IMR-90 (cell line): ENCODE measurements at regions not wholly inside any gene's neighbourhood (a gene's known extent, or its start where the extent isn't known, plus 50 kb on each side); places are given as distances from the start of the nearest gene placed in this dataset.

Experiments used
- ATAC-seq: fragments of 200-7000 bp; cut with Tn5 transposase; 2 replicates; pipeline ENCODE4 v1.9.1; 2020; ENCODE audit warnings: low read depth, mild to moderate bottlenecking, moderate library complexity
- BruUV-seq: library from RNA; stranded (reverse); fragments of 400-500 nt; replicated peaks from 2 replicates; lab custom pipeline; 2021; lab: Mats Ljungman, UMichigan
- CTCF ChIA-PET: fragments of 300-600 bp; formaldehyde crosslinking; extraction: SDS; loops from one replicate; lab custom pipeline; 2021; ENCODE audit warnings: antibody characterized with exemption; lab: Yijun Ruan, JAX
- POLR2A ChIA-PET: fragments of 300-600 bp; sonication (Branson Sonifier 250); formaldehyde crosslinking; loops from one replicate; lab custom pipeline; 2022; ENCODE audit warnings: antibody characterized with exemption; ENCODE audit not compliant: unreplicated experiment; lab: Charles Lee
- DNase-seq: peaks from one replicate; pipeline ENCODE4 v3.0.0; 2013
- H2AFZ ChIP-seq: replicated peaks from 2 replicates; pipeline ENCODE3; 2013; ENCODE audit warnings: low read length, mild to moderate bottlenecking; ENCODE audit not compliant: poor library complexity
- H2AK5ac ChIP-seq: 2 replicates; pipeline ENCODE4 v1.6.1; 2013; ENCODE audit warnings: low read depth, low read length, inconsistent platforms
- H2AK9ac ChIP-seq: replicated peaks from 2 replicates; pipeline ENCODE3; 2013; ENCODE audit warnings: mild to moderate bottlenecking, low read depth, low read length, moderate library complexity; ENCODE audit not compliant: poor library complexity
- H2BK120ac ChIP-seq: 2 replicates; pipeline ENCODE4 v1.6.1; 2013; ENCODE audit warnings: low read depth, low read length, inconsistent platforms
- H2BK15ac ChIP-seq: 3 replicates; pipeline ENCODE4 v1.6.1; 2013; ENCODE audit warnings: low read depth, low read length, inconsistent platforms
- H2BK20ac ChIP-seq: 2 replicates; pipeline ENCODE4 v1.6.1; 2013; ENCODE audit warnings: low read depth, mild to moderate bottlenecking, inconsistent platforms, low read length, moderate library complexity
- H2BK5ac ChIP-seq: 2 replicates; pipeline ENCODE4 v1.6.1; 2013; ENCODE audit warnings: mild to moderate bottlenecking, low read depth, low read length, inconsistent platforms; ENCODE audit not compliant: poor library complexity, severe bottlenecking
- H3K14ac ChIP-seq: replicated peaks from 2 replicates; pipeline ENCODE4 v1.6.1; 2013; ENCODE audit warnings: low read depth, low read length, inconsistent platforms
- H3K18ac ChIP-seq: 2 replicates; pipeline ENCODE4 v1.6.1; 2013; ENCODE audit warnings: low read depth, low read length, control low read depth
- H3K23ac ChIP-seq: 2 replicates; pipeline ENCODE4 v1.6.1; 2013; ENCODE audit warnings: low read depth, low read length, inconsistent platforms
- H3K27ac ChIP-seq: 2 replicates; pipeline ENCODE4 v1.5.1; 2013; ENCODE audit warnings: mild to moderate bottlenecking, control low read depth, low read length; ENCODE audit not compliant: insufficient read depth
- H3K27me3 ChIP-seq: 2 replicates; pipeline ENCODE4 v1.6.1; 2013; ENCODE audit warnings: low read length; ENCODE audit not compliant: control insufficient read depth, insufficient read depth
- H3K36me3 ChIP-seq: 2 replicates; pipeline ENCODE4 v1.6.1; 2013; ENCODE audit warnings: low read length, mixed read lengths; ENCODE audit not compliant: control insufficient read depth, insufficient read depth
- H3K4ac ChIP-seq: 2 replicates; pipeline ENCODE4 v1.6.1; 2013; ENCODE audit warnings: low read depth, low read length, inconsistent platforms
- H3K4me1 ChIP-seq: 2 replicates; pipeline ENCODE4 v1.6.1; 2013; ENCODE audit warnings: low read length, mixed read lengths; ENCODE audit not compliant: control insufficient read depth, insufficient read depth
- H3K4me2 ChIP-seq: 2 replicates; pipeline ENCODE4 v1.6.1; 2013; ENCODE audit warnings: low read depth, mild to moderate bottlenecking, control low read depth, low read length, moderate library complexity
- H3K4me3 ChIP-seq: 2 replicates; pipeline ENCODE4 v1.5.1; 2013; ENCODE audit warnings: low read depth, mild to moderate bottlenecking, control low read depth, low read length, moderate library complexity; ENCODE audit not compliant: insufficient read depth
- H3K56ac ChIP-seq: 2 replicates; pipeline ENCODE4 v1.6.1; 2013; ENCODE audit warnings: low read length, inconsistent platforms; ENCODE audit not compliant: insufficient read depth; ENCODE audit errors: extremely low read depth
- H3K79me1 ChIP-seq, 2 experiments: 2 replicates each; pipeline ENCODE4 v1.6.1; 2013; ENCODE audit warnings: low read length in 2 of 2, inconsistent platforms in 1 of 2, low read depth in 1 of 2
- H3K9ac ChIP-seq: 2 replicates; pipeline ENCODE4 v1.6.1; 2013; ENCODE audit warnings: low read depth, low read length, control low read depth
- H3K9me1 ChIP-seq: 2 replicates; pipeline ENCODE4 v1.6.1; 2013; ENCODE audit warnings: low read length, inconsistent platforms; ENCODE audit not compliant: insufficient read depth
- H3K9me3 ChIP-seq: 2 replicates; pipeline ENCODE4 v1.6.1; 2013; ENCODE audit warnings: low read length; ENCODE audit not compliant: control insufficient read depth, insufficient read depth
- H4K20me1 ChIP-seq: 2 replicates; pipeline ENCODE4 v1.6.1; 2013; ENCODE audit warnings: low read length, inconsistent platforms; ENCODE audit not compliant: insufficient read depth
- H4K5ac ChIP-seq: 2 replicates; pipeline ENCODE4 v1.6.1; 2013; ENCODE audit warnings: mild to moderate bottlenecking, low read depth, low read length, control low read depth
- H4K8ac ChIP-seq, 2 experiments: 2 replicates each; pipeline ENCODE4 v1.6.1; 2013; ENCODE audit warnings: low read depth in 2 of 2, low read length in 2 of 2, control low read depth in 1 of 2, inconsistent platforms in 1 of 2
- H4K91ac ChIP-seq: 2 replicates; pipeline ENCODE4 v1.6.1; 2013; ENCODE audit warnings: low read depth, low read length, inconsistent platforms; ENCODE audit not compliant: insufficient read depth
- POLR2A ChIP-seq: IDR thresholded peaks from 2 replicates; pipeline ENCODE4 v1.6.1; 2012; ENCODE audit warnings: mild to moderate bottlenecking, low read depth, low read length
- RCOR1 ChIP-seq: IDR thresholded peaks from 2 replicates; pipeline ENCODE4 v1.6.1; 2012; ENCODE audit warnings: mild to moderate bottlenecking, low read length, improper control_type of control experiment; ENCODE audit not compliant: insufficient replicate concordance
- SMC3 ChIP-seq: fragments of 150-350 bp; IDR thresholded peaks from 2 replicates; pipeline ENCODE4 v1.6.1; 2016; ENCODE audit warnings: low read depth, mild to moderate bottlenecking, antibody characterized with exemption, low read length, moderate library complexity
- USF2 ChIP-seq: fragments of 150-350 bp; IDR thresholded peaks from 2 replicates; pipeline ENCODE4 v1.6.1; 2017; ENCODE audit warnings: mild to moderate bottlenecking, antibody characterized with exemption, low read length, low read depth
- WGBS, 2 experiments: methylation state at CpG; one replicate each; pipeline versions ENCODE4 v1.1.5 to v1.1.7; 2013; ENCODE audit warnings: missing lambda C conversion rate in 2 of 2; ENCODE audit not compliant: insufficient read length in 1 of 2; ENCODE audit errors: extremely low coverage in 2 of 2; 5-methylcytosine and 5-hydroxymethylcytosine counted together
- dilution Hi-C: fragments of 300-500 bp; cut with HindIII; formaldehyde crosslinking; loops from one replicate; pipeline ENCODE4 v1.14.3; 2018; ENCODE audit warnings: low sequenced_read_pairs; ENCODE audit not compliant: unreplicated experiment
- in situ Hi-C: fragments of 300-500 bp; cut with MboI; formaldehyde crosslinking; loops from 3 replicates; pipeline ENCODE4 v1.14.3; 2019; ENCODE audit warnings: low sequenced_read_pairs, inconsistent platforms, mixed read lengths
- intact Hi-C: fragments of 100-400 bp; cut with micrococcal nuclease; formaldehyde crosslinking; loops from 2 replicates; pipeline ENCODE4 v1.10.0; 2022

- Histone ChIP-seq H3K14ac (no peak overlapping the region), H2BK15ac (no peak overlapping the region), H2AK9ac (no peak overlapping the region), H3K79me1 (no peaks in the 10 kb centered on the region), H2BK20ac (no peak overlapping the region), H2BK120ac (no peak overlapping the region), H3K18ac (no peak overlapping the region), H3K4me1 (peaks cover 2% of the 10 kb centered on the region), H2BK5ac (no peak overlapping the region), H3K27me3 (no peaks in the 10 kb centered on the region), H3K56ac (no peak overlapping the region), H4K8ac (no peak overlapping the region), H4K91ac (no peak overlapping the region), H3K36me3 (no peaks in the 10 kb centered on the region), H3K23ac (no peak overlapping the region), H3K9me1 (no peaks in the 10 kb centered on the region), H3K9ac (no peak overlapping the region), H4K5ac (no peak overlapping the region), H3K4me3 (no peak overlapping the region), H4K20me1 (no peaks in the 10 kb centered on the region), H3K4me2 (no peak overlapping the region), H2AFZ (no peak overlapping the region), H2AK5ac (no peak overlapping the region), H3K27ac (no peak overlapping the region), H3K9me3 (no peaks in the 10 kb centered on the region), H3K4ac (no peak overlapping the region)
- DNase-seq (no peak), ATAC-seq (no peak)
- dilution Hi-C loops (no loop called here), intact Hi-C loops (no loop called here), in situ Hi-C loops (no loop called here)
- ChIA-PET CTCF (interaction anchor here (1.3 to 2.0 kb wide), 2 partner anchors 10 to 11 kb away, joined by 4 to 6 read pairs; no protein-coding TSS in a partner anchor), POLR2A (no interaction called here)
- BruUV-seq: no TSS peak
- WGBS, 2 experiments: no CpG with 5 or more reads among the region's 3 CpGs
- TF ChIP-seq POLR2A (no peak), SMC3 (no peak), RCOR1 (no peak), USF2 (no peak)
Measured at GRCh38 chr4:78669453-78669852, 106.7 kb upstream of the BMP2K start.
